ENCODE measurements at regions not wholly inside any gene's neighbourhood (a gene's known extent, or its start where the extent isn't known, plus 50 kb on each side); places are given as distances from the start of the nearest gene placed in this dataset.

GRCh38 chr1:232114985-232115384 is 488.4 kb downstream of the DISC1 start:
- Histone ChIP-seq H3K9ac (replicated peaks in 1 of 4; ENCODE audit: extremely low read depth in 1 of 4, low read depth in 3 of 4, low read length in 3 of 4) (no peak overlapping the region), H3K14ac (ENCODE audit: insufficient read length) (no peak overlapping the region), H2BK12ac (ENCODE audit: low read depth, low read length) (no peak overlapping the region), H2BK15ac (ENCODE audit: low read length) (no peak overlapping the region), H3K27me3 (replicated peaks in 1 of 4; ENCODE audit: control insufficient read depth in 3 of 4, extremely low read depth in 1 of 4, insufficient read depth in 3 of 4, low read length in 3 of 4) (no peaks in the 10 kb centered on the region), H3K4me3 (ENCODE audit: extremely low read depth in 1 of 4, insufficient read depth in 2 of 4, low read depth in 3 of 4, low read length in 4 of 4) (no peak overlapping the region), H3K4ac (replicated peaks; ENCODE audit: insufficient read length, low read depth, low read length) (no peak overlapping the region), H3K18ac (ENCODE audit: extremely low read depth, low read length) (no peak overlapping the region), H3K9me3 (ENCODE audit: insufficient read depth in 2 of 2, low read depth in 1 of 2, low read length in 1 of 2) (no peaks in the 10 kb centered on the region), H4K20me1 (replicated peaks in 1 of 2; ENCODE audit: control insufficient read depth in 1 of 2, insufficient read depth in 2 of 2, low read length in 2 of 2) (no peaks in the 10 kb centered on the region), H3K56ac (replicated peaks; ENCODE audit: insufficient read length, low read depth, low read length) (no peak overlapping the region), H2AFZ (ENCODE audit: low read length) (no peak overlapping the region), H3K23me2 (ENCODE audit: low read depth, low read length) (peaks cover 5% of the 10 kb centered on the region; the same call in 1 of the 2 replicates), H2BK120ac (replicated peaks; ENCODE audit: low read depth, low read length) (no peak overlapping the region), H2BK5ac (ENCODE audit: low read depth, low read length) (no peak overlapping the region), H4K5ac (ENCODE audit: insufficient read length, low read depth, low read length) (no peak overlapping the region), H2AK5ac (ENCODE audit: low read depth, low read length) (no peak overlapping the region), H3K79me1 (ENCODE audit: low read depth, low read length) (no peaks in the 10 kb centered on the region), H3K23ac (ENCODE audit: insufficient read length) (no peak overlapping the region), H3K27ac (ENCODE audit: low read depth, low read length) (no peak overlapping the region), H3K36me3 (ENCODE audit: control insufficient read depth in 2 of 4, insufficient read depth in 4 of 4, low read length in 3 of 4) (no peaks in the 10 kb centered on the region; a peak in 2 of 8 replicates), H2BK20ac (ENCODE audit: low read length) (no peak overlapping the region), H4K91ac (replicated peaks; ENCODE audit: insufficient read length, low read length) (no peak overlapping the region), H3K4me1 (replicated peaks in 1 of 4; ENCODE audit: control insufficient read depth in 3 of 4, insufficient read depth in 4 of 4, low read length in 3 of 4) (peaks cover 0 to 11% (median 6%) of the 10 kb centered on the region in 4 experiments; a peak in 6 of 7 replicates), H3K79me2 (ENCODE audit: control insufficient read depth in 1 of 2, insufficient read depth in 2 of 2, low read length in 2 of 2) (peaks cover 4 to 43% of the 10 kb centered on the region in 2 experiments), H3K4me2 (ENCODE audit: insufficient read depth in 1 of 2, low read depth in 2 of 2, low read length in 2 of 2) (no peak overlapping the region), H4K8ac (ENCODE audit: extremely low read depth, insufficient read depth, low read length) (no peak overlapping the region)
- POLR2A ChIA-PET (ENCODE audit: partially characterized antibody): interaction anchor here (1.4 to 10.1 kb wide), 2 partner anchors 14 to 25 kb away, joined by 4 to 126 read pairs; no protein-coding TSS in a partner anchor
- peak; percentile 36 for FAIRE-seq
- CTCF ChIA-PET (ENCODE audit: partially characterized antibody): interaction anchor here (0.9 to 1.5 kb wide), 3 partner anchors 9 to 232 kb away, joined by 3 to 4 read pairs (median 3); no protein-coding TSS in a partner anchor
- no peak for DNase-seq (ENCODE audit: low read depth in 1 of 2, low spot score in 2 of 2)
- TF ChIP-seq EP300 (IDR thresholded peaks at IDR 0.05; ENCODE audit: borderline replicate concordance in 1 of 2, low read depth in 2 of 2, low read length in 2 of 2) (no peak), ATF3 (IDR thresholded peaks at IDR 0.05; ENCODE audit: insufficient read depth, low read depth, low read length) (no peak), CEBPB (IDR thresholded peaks at IDR 0.05; ENCODE audit: low read depth, low read length) (no peak), EZH2 (IDR thresholded peaks at IDR 0.05; ENCODE audit: low read depth, low read length, severe bottlenecking) (no peak), HDAC6 (IDR thresholded peaks at IDR 0.05; ENCODE audit: low read depth, low read length) (no peak), SRF (IDR thresholded peaks at IDR 0.05; ENCODE audit: low read depth, low read length) (no peak), CTBP2 (IDR thresholded peaks at IDR 0.05; ENCODE audit: borderline replicate concordance, insufficient read depth, insufficient read length, low read length) (no peak), JUND (IDR thresholded peaks at IDR 0.05; ENCODE audit: low read length) (no peak), CREB1 (IDR thresholded peaks at IDR 0.05) (no peak), NANOG (IDR thresholded peaks at IDR 0.05; ENCODE audit: insufficient read depth, low read depth, low read length, poor library complexity, severe bottlenecking) (no peak), E2F6 (IDR thresholded peaks at IDR 0.05) (no peak)

All from H1 (cell line).